Epithelial cell of esophagus (primary cell): ENCODE measurements at regions not wholly inside any gene's neighbourhood (a gene's known extent, or its start where the extent isn't known, plus 50 kb on each side); places are given as distances from the start of the nearest gene placed in this dataset.

ENCODE experiments used
- DNase-seq: peaks from one replicate; pipeline ENCODE4 v3.0.0; 2010; ENCODE audit warnings: low read depth
- H3K4me3 ChIP-seq: 2 replicates; pipeline ENCODE4 v1.5.1; 2011; ENCODE audit warnings: mild to moderate bottlenecking, low read length, control low read depth
- TF ChIP-seq, protein P1 (sequence below): IDR thresholded peaks from 2 replicates; pipeline ENCODE4 v1.5.1; 2011; ENCODE audit warnings: low read depth, mild to moderate bottlenecking, low read length, control low read depth, inconsistent platforms; ENCODE audit not compliant: insufficient read depth; ENCODE audit errors: missing control alignments

DNA sequence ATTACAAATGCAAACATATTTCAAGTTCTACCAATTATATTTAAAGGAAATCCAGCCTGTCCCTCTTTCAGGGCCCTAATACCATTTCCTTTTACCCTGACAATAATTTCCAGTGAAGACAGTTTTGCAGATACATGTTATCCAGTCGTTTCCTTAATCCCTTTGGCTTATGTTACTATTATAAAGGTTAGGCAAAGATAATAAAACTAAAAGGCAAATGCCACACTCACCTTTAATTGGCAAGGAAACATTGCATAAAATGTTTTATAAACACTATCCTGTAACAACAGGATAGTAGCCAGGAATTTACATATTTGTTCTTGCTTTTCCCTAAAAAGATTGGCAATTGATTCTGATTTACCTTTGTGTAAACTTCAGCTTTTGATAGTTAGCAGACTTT, 168.7 kb downstream of the AEBP2 start:
- H3K4me3 ChIP-seq, result no peak overlapping the region
- TF ChIP-seq, protein P1, sequence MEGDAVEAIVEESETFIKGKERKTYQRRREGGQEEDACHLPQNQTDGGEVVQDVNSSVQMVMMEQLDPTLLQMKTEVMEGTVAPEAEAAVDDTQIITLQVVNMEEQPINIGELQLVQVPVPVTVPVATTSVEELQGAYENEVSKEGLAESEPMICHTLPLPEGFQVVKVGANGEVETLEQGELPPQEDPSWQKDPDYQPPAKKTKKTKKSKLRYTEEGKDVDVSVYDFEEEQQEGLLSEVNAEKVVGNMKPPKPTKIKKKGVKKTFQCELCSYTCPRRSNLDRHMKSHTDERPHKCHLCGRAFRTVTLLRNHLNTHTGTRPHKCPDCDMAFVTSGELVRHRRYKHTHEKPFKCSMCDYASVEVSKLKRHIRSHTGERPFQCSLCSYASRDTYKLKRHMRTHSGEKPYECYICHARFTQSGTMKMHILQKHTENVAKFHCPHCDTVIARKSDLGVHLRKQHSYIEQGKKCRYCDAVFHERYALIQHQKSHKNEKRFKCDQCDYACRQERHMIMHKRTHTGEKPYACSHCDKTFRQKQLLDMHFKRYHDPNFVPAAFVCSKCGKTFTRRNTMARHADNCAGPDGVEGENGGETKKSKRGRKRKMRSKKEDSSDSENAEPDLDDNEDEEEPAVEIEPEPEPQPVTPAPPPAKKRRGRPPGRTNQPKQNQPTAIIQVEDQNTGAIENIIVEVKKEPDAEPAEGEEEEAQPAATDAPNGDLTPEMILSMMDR, result no peak
- DNase-seq, result no peak

DNA sequence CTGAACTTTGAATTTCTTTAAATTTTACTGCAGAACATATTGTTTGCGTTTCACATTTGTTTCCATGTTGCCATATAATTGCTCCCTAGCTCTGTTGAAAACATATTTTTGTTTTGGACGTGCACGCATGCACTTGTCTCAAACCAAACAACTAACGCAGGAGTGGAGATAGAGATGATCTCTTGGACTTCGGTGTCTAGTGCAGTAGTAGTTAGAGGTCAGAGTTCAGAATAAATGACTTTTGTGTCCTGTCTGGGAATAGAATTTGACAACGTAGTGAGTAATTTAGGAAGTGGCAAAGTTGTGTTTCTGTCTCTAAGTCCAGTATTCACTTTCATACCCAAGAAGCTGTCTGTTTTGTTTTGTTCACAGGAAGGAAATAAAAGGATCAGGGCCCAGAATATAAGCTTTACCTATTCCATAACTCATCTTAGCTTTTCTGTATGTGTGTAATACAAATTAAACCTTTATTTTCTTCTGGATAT, 173.8 kb downstream of the AEBP2 start:
- no peak for DNase-seq
- no peak overlapping the region for H3K4me3 ChIP-seq
- TF ChIP-seq, protein P1, result no peak

DNA sequence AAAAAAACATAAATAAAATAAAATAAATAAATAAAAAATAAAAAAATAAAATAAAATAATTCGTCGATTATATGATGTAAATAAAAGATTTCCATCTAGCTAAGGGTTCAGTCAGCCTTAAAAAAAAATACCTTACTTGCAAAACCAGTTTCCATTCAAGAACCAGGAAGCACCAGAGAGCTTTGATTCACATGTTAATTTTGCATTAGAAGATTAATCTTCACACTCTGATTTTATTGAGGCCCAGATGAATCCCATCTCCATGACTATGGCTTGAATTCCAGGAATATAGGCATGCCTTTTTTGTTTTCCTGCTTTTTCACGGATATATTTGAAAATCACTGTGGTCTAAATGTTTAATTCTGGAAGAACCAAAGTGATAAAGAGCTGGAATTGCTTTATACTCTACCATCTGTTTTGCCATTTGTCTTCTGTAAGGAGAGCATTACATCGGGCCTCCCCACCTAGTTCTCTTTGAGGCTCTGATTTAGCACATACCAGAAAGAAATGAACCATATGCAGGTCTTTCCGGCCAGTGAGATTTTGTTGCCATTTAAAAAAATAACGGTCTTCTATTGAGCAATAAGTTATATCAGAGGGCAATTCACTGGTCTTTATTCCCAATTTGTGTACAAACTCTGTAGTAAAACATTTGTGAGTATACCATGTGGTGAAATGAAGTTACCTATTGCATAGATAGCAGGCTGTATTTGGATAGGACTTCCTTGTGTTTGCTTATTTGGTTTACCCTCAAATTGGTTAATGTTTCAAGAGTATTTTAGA, 175.5 kb downstream of the AEBP2 start:
- no peak overlapping the region for H3K4me3 ChIP-seq
- TF ChIP-seq, protein P1, result no peak
- peak; percentile 32 for DNase-seq

DNA sequence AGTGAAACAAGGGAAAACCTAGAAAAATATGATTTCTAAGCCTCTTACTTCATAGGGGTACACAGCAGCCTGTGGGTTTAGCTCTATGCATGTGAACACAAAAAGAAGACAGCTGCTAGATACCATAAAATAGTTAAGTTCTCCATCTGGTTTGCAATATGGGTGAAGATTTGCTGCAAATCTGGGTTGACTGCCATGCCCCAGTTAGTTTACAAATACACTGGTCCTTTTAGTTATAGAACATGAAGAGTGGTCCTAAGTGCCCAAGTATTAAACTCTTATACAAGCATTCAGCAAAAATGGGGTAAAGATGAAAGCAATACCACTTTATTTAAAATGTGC, 176.1 kb downstream of the AEBP2 start:
- no peak overlapping the region for H3K4me3 ChIP-seq
- DNase-seq, result no peak
- TF ChIP-seq, protein P1, result no peak

DNA sequence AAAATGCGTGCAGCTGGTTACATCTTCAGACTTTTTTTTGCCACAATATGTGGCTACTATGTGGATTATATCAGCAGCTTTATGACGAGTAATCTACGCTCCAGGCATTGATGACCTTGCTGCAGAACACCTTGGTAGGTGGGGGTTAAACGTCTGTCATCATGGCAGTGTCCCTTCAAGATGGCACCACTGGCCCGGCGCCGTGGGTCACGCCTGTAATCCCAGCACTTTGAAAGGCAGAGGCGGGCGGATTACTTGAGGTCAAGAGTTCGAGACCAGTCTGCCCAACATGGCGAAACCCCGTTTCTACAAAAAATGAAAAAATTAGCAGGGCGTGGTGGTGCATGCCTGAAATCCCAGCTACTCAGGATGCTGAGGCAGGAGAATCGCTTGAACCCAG, 177.5 kb downstream of the AEBP2 start:
- TF ChIP-seq, protein P1, result no peak
- no peak overlapping the region for H3K4me3 ChIP-seq
- no peak for DNase-seq

DNA sequence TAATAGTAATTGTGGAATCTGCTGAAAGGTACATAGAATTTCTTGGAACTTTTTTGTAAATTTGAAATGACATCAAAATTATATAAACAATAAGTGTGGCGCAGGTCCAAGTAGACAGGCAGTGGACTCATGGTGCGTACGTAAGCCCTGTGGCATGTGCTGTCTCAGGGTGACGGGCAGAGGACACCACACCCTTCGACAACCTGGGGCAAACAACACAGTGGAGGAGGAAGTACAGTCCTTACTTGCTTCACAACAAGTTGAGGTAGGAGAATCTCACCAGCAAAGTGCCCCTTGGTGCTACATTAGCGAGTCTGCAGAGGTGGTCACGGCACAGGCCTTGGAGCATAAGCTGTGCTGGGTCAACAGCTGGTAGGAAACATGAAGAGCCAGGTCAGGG, 180.9 kb downstream of the AEBP2 start:
- DNase-seq, result peak; percentile 93

More for the DNA sequence above, 180.9 kb downstream of the AEBP2 start:
- TF ChIP-seq, protein P1, result no peak
- no peak overlapping the region for H3K4me3 ChIP-seq
